NCI-H446 (cell line): ENCODE measurements at regions not wholly inside any gene's neighbourhood (a gene's known extent, or its start where the extent isn't known, plus 50 kb on each side); places are given as distances from the start of the nearest gene placed in this dataset.

Experiments
- DNase-seq, 2 experiments: peaks; one replicate each; lab custom pipeline; 2025; lab: John Stamatoyannopoulos, UW

DNA sequence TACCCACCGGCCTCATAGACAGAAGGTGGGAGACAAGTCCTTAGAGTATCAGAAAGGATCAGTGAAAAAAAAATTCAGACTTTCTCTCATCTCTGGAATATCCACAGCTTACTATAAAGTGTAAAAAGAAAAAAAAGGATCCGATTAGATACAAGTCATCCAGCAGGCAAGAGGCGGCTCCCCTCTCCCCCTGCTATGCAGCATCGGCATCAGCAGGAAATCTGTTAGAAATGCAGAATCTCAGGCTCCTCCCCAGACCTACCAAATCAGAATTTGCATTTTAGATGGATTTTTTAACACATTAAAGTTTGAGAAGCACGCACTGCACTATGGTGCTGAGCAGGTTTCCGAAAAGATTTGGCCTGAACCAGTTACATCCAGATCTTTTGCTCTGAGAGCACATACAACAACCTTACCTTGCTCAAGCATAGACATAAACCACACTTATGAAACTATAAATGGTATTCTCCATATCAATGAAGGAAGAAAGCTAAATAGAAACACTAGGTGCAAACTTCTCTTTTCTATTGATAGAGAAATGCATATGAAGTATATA is 117.0 kb upstream of the POU3F2 start:
- no peak for DNase-seq

DNA sequence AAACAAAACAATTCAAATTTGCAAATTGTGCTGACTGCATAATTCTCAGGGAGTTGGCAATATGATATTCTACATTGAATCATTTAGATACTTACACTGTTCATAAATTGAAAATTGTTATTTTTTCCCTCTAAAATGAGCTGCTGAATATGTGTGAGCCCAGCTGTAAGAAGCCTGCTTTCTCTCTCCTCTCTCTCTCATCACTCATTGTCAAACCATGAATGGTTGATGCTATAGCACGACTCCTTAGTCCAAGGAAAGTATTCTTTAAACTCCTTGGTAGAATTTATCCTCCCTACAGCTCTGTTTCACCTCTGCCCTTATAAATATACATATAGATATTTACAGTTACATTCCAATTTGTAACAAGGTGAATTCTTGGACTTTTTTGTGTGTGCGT is 116.4 kb upstream of the POU3F2 start:
- DNase-seq, result no peak

DNA sequence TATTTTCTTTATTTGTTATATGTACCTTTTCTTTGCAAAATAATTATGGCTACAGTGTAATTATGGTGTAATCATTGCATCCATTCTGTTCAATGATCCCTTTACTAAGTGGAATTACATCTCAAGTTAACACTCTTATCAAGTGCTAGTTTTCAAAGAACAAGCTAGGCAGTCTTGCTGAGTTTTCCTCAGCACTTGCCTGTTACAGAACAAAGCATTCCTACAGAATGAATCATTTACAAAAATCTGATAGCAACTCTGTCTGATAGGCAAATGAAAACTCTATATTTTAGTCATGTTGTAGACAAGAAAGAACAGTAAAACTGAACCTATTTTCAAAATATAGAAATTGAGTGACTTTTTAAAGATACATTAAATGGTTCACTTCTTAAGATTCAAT is 109.8 kb upstream of the POU3F2 start:
- no peak for DNase-seq

DNA sequence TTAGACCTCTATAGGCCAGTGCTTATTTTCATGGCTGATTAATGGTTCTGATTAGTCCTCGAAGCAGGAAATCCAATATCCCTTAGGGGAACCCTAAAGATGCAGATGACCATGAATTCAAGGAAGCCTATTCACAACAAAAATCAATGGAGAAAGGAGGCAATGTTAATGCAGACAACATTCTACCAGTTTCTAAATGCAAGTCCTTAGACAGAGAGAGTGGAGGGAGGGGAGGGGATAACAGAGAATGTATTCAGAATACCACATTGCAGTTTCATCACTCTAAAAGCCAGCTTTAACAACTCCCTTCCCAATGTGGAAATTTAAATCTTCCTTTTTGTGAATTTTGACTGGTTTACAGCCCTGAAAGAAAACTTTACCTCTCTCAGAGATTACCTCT is 87.1 kb upstream of the POU3F2 start:
- no peak for DNase-seq

DNA sequence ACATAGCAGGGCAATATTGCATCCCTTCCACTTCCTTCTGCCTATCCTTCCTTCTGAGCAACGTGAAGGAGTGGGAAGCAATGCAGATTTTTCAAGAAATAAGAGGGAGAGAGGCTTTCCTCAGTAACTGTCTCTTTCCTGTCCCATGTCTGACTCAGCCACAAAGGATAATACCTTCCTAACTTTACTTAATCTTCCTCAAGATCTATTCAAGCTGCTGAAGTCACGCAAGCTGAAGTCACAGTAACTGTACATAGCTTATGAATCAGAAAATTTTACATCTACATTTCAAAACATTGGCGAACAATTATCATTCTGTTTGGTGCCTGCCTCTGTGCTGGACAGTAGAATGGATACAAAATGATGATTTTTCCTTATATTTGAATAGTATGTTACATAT is 86.4 kb upstream of the POU3F2 start:
- no peak for DNase-seq

DNA sequence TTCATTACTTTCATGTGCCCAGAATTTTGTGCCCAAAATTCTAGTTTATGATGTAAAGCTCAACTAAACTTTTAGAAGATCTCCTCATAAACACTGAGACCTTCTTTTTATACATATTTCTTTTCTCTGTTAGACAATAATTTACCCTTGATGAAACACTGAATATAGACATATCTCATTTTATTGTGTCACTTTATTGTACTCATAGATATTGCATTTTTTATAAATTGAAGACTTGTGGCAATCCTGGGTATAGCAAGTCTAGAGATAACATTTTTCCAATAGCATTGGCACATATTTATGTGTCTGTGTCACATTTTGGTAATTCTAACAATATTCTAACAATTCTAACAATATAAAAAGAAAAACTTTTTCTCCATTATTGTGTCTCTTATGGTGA is 74.9 kb upstream of the POU3F2 start:
- no peak for DNase-seq

DNA sequence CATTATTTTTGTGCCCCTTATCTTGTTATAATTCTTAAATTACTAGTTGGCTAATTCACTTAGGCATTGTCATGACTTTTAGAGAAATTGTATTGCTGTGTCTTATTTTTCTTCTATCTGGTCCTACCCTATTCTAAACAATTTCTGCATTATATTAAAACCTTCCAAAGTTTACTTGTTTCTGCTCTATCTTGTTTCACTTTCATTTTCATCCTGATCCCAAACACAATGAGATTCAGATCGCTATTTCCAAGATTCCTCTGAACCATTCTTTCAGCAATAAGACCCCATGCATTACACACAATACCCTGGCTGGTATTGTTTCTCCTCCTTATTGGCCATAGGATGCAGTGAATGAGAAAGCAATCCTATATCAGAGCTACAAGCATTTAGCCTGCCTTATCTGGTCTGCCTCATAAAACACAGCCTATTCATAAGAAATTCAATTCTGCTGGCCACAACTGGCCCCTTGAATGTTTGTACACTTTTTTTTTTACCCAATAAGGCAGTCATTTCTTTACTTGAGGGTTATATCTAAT is 69.9 kb upstream of the POU3F2 start:
- DNase-seq, result no peak

DNA sequence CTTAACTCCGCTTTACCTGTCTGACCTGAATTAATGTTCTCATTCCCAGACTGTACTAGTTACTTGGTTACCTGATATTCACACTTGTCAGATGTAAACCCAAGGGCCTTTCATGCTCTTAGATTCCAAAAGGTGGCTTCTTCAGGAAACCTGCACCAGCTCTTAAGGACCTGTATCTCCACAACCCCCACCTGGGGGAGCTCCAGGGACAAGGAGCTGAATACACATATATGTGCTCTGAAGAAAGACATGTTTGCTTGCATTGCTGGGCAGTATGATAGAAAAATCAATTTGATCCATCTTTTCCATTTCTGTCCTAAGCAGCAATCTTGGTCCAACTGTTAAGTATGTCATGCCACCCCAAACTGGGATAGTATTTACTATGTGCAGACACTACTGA is 64.8 kb upstream of the POU3F2 start:
- peak in 1 of 2 experiments; percentile 4 for DNase-seq

DNA sequence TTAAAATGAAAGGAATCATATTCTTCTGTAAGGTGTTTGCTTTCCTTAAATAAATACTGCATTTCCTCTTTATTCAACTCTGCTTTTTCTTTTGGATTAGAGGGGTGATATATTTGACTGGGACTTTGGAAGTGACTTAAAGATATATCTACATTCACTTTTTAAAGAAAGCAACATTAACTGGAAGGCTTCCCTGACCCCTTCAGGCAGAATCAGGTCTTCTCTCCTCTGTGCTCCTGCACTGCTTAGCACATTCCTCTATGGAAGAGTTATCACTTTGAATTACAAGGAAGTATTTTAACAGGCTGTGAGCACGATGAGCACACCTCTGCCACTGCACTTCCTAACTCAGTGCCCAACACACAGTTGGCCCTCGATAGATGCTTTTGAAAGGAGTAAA is 59.2 kb upstream of the POU3F2 start:
- DNase-seq, result no peak

DNA sequence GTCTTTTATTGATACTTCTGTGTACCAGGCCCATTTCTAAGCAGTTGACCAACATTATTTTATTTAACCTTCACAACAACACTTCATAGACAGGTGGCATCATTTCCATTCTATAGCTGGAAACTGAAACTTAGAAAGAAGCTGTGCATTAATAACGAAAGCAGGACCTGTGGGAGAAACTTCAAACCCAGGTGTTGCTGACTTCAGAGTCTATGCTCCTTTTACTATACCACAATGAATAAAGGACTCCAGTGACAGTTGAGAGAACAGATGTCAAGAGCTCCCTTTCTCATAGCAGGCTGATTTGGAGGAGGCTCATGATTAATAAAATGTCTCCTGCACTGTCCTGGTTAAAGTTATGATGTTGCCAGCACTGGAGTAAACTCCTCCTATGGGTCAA is 56.6 kb upstream of the POU3F2 start:
- no peak for DNase-seq

DNA sequence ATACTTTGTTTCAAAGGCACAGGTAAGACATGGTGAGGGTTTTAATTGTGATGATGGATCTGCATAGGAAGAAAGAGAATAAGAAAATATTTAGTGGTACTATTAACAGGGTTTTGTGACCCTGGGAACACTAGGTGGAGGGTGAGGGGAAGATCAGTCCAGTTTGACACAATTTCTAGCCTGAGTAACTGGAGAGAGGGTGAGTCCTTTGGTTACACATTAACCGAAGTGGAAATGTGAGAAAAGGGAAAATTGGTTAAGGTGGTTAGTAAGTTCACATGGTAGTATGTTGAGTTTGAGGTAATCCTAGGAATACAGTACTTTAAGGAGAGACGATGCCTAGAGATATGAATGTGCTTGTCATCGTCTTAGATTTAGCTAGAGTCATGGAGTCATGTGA is 54.8 kb upstream of the POU3F2 start:
- no peak for DNase-seq

DNA sequence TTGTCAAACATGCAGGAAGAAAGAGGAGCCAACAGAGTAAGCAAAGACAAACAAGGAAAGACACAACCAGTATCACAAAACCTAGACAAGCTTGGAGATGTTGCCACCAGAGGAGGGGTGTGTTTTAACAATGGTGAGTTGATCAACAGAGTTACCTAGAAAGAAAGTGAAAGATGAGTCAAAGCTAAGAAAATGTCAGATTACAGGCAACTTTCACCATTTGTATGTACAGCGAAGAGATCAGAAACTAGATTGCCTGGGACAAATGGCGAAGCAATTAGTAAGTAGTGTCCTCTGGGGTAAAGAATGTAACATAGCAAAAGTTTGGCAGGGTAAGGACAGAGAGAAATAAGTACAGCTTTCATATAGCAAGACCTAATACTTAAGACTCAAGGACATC is 51.6 kb upstream of the POU3F2 start:
- no peak for DNase-seq

DNA sequence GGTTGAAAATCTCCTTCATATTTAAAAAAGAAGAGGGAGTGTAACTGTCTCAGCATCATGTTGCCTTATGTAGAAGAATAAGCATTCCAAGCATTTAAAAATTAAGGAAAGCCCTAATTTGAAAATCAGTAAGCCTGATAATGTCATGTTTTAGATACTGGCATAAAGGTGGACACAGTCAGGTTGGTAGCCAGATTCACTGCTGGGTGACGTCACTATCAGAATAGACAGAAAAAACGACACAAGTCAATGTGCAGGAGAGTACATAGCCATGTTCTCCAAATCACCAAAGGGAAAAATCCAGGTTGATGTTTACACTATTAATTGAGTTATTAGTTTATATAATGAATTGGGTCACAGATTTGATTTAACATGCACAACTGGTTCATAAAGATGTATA is 50.8 kb upstream of the POU3F2 start:
- DNase-seq, result no peak
